ENCODE measurements at regions not wholly inside any gene's neighbourhood (a gene's known extent, or its start where the extent isn't known, plus 50 kb on each side); places are given as distances from the start of the nearest gene placed in this dataset.

GRCh38 chr20:24206995-24207394, 218.4 kb upstream of the GGTLC1 start:
- ATAC-seq (no peak), DNase-seq (no peak)
- CTCF ChIA-PET, result interaction anchor here (1.0 to 1.1 kb wide), 2 partner anchors 46 to 77 kb away, joined by 3 read pairs; no protein-coding TSS in a partner anchor
- Mint-ChIP-seq H3K4me3 (no peak overlapping the region), H3K27me3 (peaks cover 12% of the 10 kb centered on the region), H3K9me3 (ENCODE audit: low read depth) (peaks cover 12% of the 10 kb centered on the region), H3K27ac (no peak overlapping the region), H3K4me1 (no peaks in the 10 kb centered on the region), H3K36me3 (no peaks in the 10 kb centered on the region)

GRCh38 chr20:24203526-24204183, 215.1 kb upstream of the GGTLC1 start:
- Mint-ChIP-seq H3K4me3 (no peak overlapping the region), H3K27me3 (peaks cover 2% of the 10 kb centered on the region), H3K27ac (no peak overlapping the region), H3K9me3 (ENCODE audit: low read depth) (peaks cover 12% of the 10 kb centered on the region), H3K4me1 (no peaks in the 10 kb centered on the region), H3K36me3 (no peaks in the 10 kb centered on the region)
- CTCF ChIA-PET, result no interaction called here
- DNase-seq, result no peak
- ATAC-seq, result no peak

- no peaks in the 10 kb centered on the region for H3K9me3 Mint-ChIP-seq (ENCODE audit: low read depth)
- ATAC-seq (no peak), DNase-seq (no peak)
- H3K4me1 Mint-ChIP-seq, result no peaks in the 10 kb centered on the region
- H3K36me3 Mint-ChIP-seq, result no peaks in the 10 kb centered on the region
- CTCF ChIA-PET, result no interaction called here
- H3K27ac Mint-ChIP-seq, result no peak overlapping the region
- H3K27me3 Mint-ChIP-seq, result peaks cover 8% of the 10 kb centered on the region
- no peak overlapping the region for H3K4me3 Mint-ChIP-seq
Measured at GRCh38 chr20:24199501-24199900, 210.9 kb upstream of the GGTLC1 start.

- no peak for DNase-seq
- Mint-ChIP-seq H3K27me3 (peaks cover 13% of the 10 kb centered on the region), H3K36me3 (no peaks in the 10 kb centered on the region), H3K4me3 (no peak overlapping the region), H3K27ac (no peak overlapping the region), H3K9me3 (ENCODE audit: low read depth) (no peaks in the 10 kb centered on the region), H3K4me1 (no peaks in the 10 kb centered on the region)
- ATAC-seq, result no peak
- CTCF ChIA-PET, result no interaction called here
Measured at GRCh38 chr20:24194143-24194542, 205.6 kb upstream of the GGTLC1 start.

- no peak for ATAC-seq
- CTCF ChIA-PET, result no interaction called here
- Mint-ChIP-seq H3K27ac (no peak overlapping the region), H3K27me3 (peaks cover 22% of the 10 kb centered on the region), H3K9me3 (ENCODE audit: low read depth) (no peaks in the 10 kb centered on the region), H3K36me3 (no peaks in the 10 kb centered on the region), H3K4me1 (no peaks in the 10 kb centered on the region), H3K4me3 (no peak overlapping the region)
- DNase-seq, result no peak
Measured at GRCh38 chr20:24190905-24191304, 202.3 kb upstream of the GGTLC1 start.

GRCh38 chr20:24185791-24186190, 197.2 kb upstream of the GGTLC1 start:
- Mint-ChIP-seq H3K9me3 (ENCODE audit: low read depth) (no peaks in the 10 kb centered on the region), H3K36me3 (no peaks in the 10 kb centered on the region), H3K4me1 (no peaks in the 10 kb centered on the region), H3K27ac (no peak overlapping the region), H3K4me3 (no peak overlapping the region), H3K27me3 (peaks cover 20% of the 10 kb centered on the region)
- ATAC-seq, result no peak
- CTCF ChIA-PET, result no interaction called here
- no peak for DNase-seq

GRCh38 chr20:24181151-24181550, 192.6 kb upstream of the GGTLC1 start:
- Mint-ChIP-seq H3K27ac (no peak overlapping the region), H3K27me3 (peaks cover 19% of the 10 kb centered on the region), H3K4me3 (no peak overlapping the region), H3K4me1 (no peaks in the 10 kb centered on the region), H3K36me3 (no peaks in the 10 kb centered on the region), H3K9me3 (ENCODE audit: low read depth) (no peaks in the 10 kb centered on the region)
- ATAC-seq (no peak), DNase-seq (no peak)
- CTCF ChIA-PET, result no interaction called here

GRCh38 chr20:24169256-24169655, 180.7 kb upstream of the GGTLC1 start:
- H3K36me3 Mint-ChIP-seq, result no peaks in the 10 kb centered on the region
- no peaks in the 10 kb centered on the region for H3K4me1 Mint-ChIP-seq
- H3K27me3 Mint-ChIP-seq, result peaks cover 46% of the 10 kb centered on the region
- no peak overlapping the region for H3K4me3 Mint-ChIP-seq
- CTCF ChIA-PET, result no interaction called here
- no peak overlapping the region for H3K27ac Mint-ChIP-seq
- no peak for DNase-seq
- ATAC-seq, result no peak
- H3K9me3 Mint-ChIP-seq (ENCODE audit: low read depth), result no peaks in the 10 kb centered on the region

- Mint-ChIP-seq H3K27me3 (peaks cover 23% of the 10 kb centered on the region), H3K9me3 (ENCODE audit: low read depth) (no peaks in the 10 kb centered on the region), H3K4me1 (no peaks in the 10 kb centered on the region), H3K36me3 (no peaks in the 10 kb centered on the region), H3K27ac (no peak overlapping the region), H3K4me3 (no peak overlapping the region)
- DNase-seq (no peak), ATAC-seq (no peak)
- CTCF ChIA-PET, result interaction anchor here (0.9 kb wide), 1 partner anchor 228 kb away, joined by 5 read pairs; no protein-coding TSS in a partner anchor
Measured at GRCh38 chr20:24166412-24166811, 177.8 kb upstream of the GGTLC1 start.

- Mint-ChIP-seq H3K4me3 (no peak overlapping the region), H3K27me3 (peaks cover 19% of the 10 kb centered on the region), H3K4me1 (no peaks in the 10 kb centered on the region), H3K9me3 (ENCODE audit: low read depth) (no peaks in the 10 kb centered on the region), H3K36me3 (no peaks in the 10 kb centered on the region), H3K27ac (no peak overlapping the region)
- CTCF ChIA-PET, result no interaction called here
- ATAC-seq (no peak), DNase-seq (no peak)
Measured at GRCh38 chr20:24166123-24166381, 177.5 kb upstream of the GGTLC1 start.

- Mint-ChIP-seq H3K4me3 (no peak overlapping the region), H3K9me3 (ENCODE audit: low read depth) (no peaks in the 10 kb centered on the region), H3K27ac (no peak overlapping the region), H3K4me1 (no peaks in the 10 kb centered on the region), H3K27me3 (peaks cover 14% of the 10 kb centered on the region), H3K36me3 (no peaks in the 10 kb centered on the region)
- ATAC-seq (no peak), DNase-seq (no peak)
- CTCF ChIA-PET, result interaction anchor here (1.4 kb wide), 1 partner anchor 64 kb away, joined by 7 read pairs; no protein-coding TSS in a partner anchor
Measured at GRCh38 chr20:24165301-24166122, 176.9 kb upstream of the GGTLC1 start.

GRCh38 chr20:24164360-24164759, 175.8 kb upstream of the GGTLC1 start:
- peak; percentile 57 for ATAC-seq
- CTCF ChIA-PET, result interaction anchor here (1.4 to 2.1 kb wide), 2 partner anchors 62 to 227 kb away, joined by 5 to 7 read pairs; no protein-coding TSS in a partner anchor
- no peak overlapping the region for H3K4me3 Mint-ChIP-seq
- H3K9me3 Mint-ChIP-seq (ENCODE audit: low read depth), result no peaks in the 10 kb centered on the region
- no peaks in the 10 kb centered on the region for H3K4me1 Mint-ChIP-seq
- H3K27me3 Mint-ChIP-seq, result peaks cover 5% of the 10 kb centered on the region
- no peak overlapping the region for H3K27ac Mint-ChIP-seq
- H3K36me3 Mint-ChIP-seq, result no peaks in the 10 kb centered on the region
- DNase-seq, result peak; percentile 64

GRCh38 chr20:24163506-24163905, 174.9 kb upstream of the GGTLC1 start:
- Mint-ChIP-seq H3K4me1 (no peaks in the 10 kb centered on the region), H3K36me3 (no peaks in the 10 kb centered on the region), H3K27ac (no peak overlapping the region), H3K9me3 (ENCODE audit: low read depth) (no peaks in the 10 kb centered on the region), H3K4me3 (no peak overlapping the region), H3K27me3 (peaks cover 7% of the 10 kb centered on the region)
- ATAC-seq (no peak), DNase-seq (no peak)
- CTCF ChIA-PET, result interaction anchor here (1.2 to 2.1 kb wide), 3 partner anchors 61 to 226 kb away, joined by 3 to 11 read pairs (median 5); no protein-coding TSS in a partner anchor
